Kidney glomerular epithelial cell (primary cell): ENCODE measurements at regions not wholly inside any gene's neighbourhood (a gene's known extent, or its start where the extent isn't known, plus 50 kb on each side); places are given as distances from the start of the nearest gene placed in this dataset.

Experiments used
- DNase-seq: peaks from one replicate; lab custom pipeline; 2025; lab: John Stamatoyannopoulos, UW

DNA sequence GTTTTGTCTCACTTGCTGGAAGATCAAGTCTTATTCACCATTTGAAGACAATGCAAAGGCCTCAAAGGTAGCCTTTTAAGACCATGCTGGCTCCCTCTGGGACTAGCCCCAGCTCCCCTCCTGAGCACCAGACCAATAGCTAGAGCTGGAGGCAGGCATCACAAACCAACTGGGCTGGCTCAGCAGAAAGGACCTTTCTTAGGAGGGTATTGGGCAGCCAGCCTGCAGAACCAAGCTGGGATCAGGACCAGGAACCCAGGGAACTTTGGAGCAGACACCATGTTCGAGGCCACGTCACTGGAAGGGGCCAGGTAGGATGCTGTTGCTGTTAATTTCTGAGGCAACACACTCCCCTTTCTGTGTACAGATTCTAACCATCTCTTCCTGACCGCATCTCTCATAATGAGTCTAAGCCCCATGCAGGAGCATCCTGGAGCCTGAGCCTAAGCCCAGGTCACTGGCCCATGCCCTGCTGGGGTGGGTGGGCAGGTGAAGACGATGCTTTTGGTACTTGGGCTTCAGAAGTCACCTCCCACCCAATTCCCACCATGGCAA, 81.4 kb upstream of the KLF13 start:
- DNase-seq: no peak

DNA sequence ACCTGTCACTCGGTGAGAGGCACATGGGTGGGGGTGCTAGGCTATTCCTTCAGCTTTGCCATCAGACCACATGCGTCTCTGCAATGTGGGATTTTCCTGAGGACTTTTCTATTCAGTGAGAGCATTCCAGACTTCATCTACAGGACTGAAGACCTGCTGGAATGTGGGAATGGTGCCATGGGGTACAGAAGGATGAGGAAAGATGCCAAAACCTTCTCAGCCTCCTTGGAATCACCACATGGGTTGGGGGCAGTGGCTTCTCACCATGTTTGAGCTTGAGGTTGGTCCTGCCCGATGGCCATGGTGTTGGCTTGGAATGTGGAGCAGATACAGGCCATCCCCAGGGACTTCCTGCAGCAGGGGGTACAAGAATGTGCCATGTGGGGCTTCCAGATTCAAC, 80.9 kb upstream of the KLF13 start:
- no peak for DNase-seq

DNA sequence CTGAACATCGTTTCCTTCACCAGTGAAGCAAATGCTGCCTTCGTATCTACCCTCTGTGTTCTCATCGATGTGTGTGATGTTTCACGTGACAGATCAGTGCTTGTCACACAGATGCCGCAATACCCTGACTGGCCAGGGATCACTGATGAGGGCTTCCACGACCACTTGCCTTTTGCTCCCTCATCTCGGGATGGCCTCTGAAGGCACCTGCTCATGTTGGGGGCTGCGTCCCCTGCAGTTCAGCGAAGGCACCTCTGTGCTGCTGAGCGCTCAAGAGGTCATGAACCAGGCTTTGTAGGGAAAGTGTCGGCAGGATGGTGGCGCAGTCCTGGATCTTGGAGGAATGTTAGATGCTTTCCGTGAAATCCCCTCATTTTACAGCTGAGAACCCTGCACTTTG, 79.2 kb upstream of the KLF13 start:
- no peak for DNase-seq

DNA sequence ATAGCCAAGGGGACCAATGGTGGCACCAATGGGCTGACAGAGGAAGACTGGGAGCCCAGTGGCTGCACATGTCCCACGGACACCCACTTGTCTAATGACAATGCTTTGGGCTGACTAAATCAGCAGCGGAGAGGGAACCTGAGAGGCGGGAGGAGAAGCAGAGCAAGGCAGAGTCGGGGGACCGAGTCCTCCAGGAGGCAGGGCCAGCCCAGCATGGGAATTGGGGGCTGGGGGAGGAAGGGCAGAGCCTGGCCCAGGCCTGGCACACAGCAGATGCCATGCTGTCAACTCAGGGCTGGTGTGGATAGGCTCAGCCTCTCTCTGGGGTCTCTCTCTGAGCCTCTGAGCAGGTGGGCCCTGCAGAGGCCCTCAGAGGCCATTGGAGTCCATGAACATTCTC, 78.4 kb upstream of the KLF13 start:
- DNase-seq: no peak

DNA sequence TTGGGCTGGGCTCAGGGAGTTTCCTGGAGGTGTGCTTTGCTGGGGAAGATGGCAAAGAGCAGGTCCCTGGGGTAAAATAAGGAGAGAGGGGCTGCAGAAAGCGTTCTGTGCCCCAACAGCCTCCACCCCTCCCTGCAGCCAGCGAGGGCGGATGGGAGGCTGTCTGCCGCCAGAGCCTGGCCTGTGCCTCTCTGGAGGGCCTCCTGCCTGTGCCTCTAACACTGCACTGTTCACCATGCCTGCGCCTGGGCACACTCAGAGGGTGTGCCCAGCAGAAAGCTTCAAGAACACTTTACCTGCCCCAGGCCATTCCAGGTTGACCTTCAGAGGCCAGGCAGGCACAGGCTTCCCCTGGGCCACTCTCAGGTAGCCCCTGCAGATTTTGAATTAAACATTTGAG, 77.7 kb upstream of the KLF13 start:
- no peak for DNase-seq

DNA sequence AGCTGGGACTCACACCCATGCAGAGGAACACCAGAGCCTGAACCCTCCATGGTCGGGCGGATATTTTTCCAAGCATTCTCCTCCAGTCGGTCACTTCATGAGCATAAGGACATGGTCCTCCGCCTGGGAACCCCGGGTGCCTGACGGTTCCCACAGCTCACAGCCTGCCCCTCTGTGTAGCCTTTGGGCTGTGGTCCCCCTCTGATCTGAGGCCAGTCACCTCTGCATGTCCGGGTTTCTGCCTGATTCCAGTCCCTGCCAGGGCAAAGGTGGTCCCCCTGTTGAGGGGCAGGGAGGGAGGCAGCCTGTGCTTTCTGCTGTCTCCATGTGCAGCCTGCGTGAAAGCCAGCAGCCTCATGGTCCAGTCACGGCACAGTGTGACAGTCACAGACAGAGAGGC, 76.6 kb upstream of the KLF13 start:
- DNase-seq: no peak

DNA sequence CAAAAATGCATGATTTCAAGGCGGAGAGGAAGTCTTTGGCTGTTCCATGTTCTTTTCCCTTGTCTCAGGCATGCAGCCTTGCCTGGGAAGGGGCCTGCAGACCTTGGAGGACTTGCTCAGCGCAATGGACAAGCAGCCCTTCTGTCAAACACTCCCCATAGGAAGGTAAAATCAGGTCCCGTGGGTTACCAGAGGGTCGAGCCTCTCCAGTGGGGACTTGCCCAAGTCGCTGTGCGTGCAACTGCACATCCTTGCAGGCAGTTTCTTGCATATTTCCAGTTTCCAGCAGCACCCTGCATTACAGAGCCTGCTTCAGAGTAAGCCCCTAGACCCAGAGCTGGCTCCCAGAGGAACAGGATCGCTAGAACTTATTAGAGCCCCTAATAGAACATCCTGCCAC, 75.5 kb upstream of the KLF13 start:
- no peak for DNase-seq

DNA sequence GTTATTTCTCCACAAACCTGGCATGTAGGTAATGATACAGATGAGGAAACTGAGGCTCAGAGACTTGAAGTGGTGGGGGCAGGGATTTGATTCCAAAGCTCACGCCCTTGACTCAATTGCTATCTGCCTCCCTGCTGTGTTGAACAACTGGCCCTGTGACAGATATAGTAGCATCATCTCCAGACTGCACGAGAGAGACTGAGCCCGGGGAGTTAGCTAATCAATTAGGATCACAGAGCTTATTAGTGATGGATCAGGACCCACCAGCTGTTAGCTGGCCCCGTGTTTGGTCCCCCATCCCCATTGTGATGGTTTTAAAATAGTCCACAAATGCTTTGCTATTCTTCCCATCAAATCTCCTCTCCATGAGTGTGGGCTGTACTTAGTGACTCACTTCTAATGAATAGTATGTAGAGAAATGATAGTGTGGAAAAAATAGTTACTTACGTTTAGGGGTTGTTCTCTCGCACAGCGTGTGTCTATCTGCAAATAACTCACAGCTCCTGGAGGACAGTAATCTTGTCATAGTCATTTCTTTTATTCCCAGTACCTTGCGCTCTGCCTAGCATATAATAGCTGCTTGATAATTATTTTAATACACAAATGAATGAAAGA, 74.4 kb upstream of the KLF13 start:
- DNase-seq: no peak

DNA sequence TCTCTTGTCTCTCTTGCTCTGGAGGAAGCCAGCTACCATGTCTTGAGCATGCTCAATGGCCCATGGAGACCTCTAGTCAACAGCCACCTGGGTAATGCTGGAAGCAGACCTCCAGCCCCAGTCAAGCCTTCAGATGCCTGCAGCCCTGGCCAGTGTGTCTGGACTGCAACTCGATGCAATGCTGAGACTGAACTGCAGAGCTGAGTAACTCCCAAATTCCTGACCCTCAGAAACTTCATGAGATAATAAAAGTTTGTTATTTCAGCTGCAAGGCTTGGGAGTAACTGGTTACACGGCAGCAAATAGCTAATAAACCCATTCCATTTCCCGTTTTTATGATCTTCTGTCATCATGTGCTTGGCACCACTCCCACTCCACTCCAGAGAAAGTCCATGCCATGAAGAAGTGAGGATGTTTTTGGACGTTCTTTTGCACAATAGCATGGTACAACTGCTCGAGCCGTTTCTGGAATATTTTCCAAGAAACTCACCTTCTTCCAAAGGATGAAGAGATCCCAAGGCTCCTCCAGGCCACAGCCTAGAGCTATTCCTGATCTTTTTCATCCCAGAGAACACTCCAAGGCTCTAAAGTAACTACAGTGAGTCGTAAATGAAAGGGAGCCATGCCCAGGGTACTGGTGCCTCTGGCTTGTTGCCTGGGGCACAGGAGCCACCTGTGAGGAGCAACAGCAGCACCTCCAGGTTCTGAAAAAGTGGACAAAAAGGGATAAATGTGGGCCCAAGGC, 72.0 kb upstream of the KLF13 start:
- DNase-seq: no peak

DNA sequence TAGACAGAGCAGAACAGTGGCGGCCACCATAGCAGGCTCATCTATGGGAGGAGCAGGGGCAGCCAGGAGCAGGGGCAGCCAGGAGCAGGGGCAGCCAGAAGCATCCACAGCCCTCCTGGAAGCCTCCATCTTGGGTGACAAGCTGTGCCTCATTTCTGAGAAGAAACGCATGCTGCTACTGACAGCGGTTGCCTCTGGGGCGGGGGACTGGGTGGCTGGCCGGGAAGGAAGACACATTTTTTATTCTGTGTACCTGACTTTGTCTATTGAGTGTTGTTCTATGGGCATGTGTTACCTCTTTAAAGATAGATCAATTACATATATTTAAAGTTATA, 71.5 kb upstream of the KLF13 start:
- DNase-seq: no peak

DNA sequence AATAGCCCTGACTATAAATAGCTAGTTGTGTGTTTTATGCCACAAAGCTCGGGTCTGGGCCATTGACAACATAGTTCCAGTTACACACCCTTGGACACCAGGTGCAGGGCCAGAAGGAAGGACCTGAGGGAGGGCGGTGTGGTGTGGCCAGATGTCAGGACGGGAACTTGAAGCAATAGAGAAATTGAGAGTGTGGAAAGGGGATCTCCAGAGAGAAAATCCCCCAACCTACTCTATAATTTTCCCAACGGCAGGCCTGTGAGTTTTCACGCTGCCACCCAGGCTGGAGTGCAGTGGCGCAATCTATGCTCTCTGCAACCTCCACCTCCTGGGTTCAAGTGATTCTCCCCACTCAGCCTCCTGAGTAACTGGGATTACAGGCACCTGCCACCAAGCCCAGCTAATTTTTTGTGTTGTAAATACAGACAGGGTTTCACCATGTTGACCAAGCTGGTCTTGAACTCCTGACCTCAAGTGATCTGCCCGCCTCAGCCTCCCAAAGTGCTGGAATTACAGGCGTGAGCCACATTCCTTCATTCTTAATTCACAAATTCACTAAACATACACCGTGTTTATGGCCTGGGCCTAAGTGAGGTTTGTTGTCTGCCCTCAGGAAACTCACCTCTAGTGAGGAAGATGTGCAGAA, 70.8 kb upstream of the KLF13 start:
- DNase-seq: no peak

DNA sequence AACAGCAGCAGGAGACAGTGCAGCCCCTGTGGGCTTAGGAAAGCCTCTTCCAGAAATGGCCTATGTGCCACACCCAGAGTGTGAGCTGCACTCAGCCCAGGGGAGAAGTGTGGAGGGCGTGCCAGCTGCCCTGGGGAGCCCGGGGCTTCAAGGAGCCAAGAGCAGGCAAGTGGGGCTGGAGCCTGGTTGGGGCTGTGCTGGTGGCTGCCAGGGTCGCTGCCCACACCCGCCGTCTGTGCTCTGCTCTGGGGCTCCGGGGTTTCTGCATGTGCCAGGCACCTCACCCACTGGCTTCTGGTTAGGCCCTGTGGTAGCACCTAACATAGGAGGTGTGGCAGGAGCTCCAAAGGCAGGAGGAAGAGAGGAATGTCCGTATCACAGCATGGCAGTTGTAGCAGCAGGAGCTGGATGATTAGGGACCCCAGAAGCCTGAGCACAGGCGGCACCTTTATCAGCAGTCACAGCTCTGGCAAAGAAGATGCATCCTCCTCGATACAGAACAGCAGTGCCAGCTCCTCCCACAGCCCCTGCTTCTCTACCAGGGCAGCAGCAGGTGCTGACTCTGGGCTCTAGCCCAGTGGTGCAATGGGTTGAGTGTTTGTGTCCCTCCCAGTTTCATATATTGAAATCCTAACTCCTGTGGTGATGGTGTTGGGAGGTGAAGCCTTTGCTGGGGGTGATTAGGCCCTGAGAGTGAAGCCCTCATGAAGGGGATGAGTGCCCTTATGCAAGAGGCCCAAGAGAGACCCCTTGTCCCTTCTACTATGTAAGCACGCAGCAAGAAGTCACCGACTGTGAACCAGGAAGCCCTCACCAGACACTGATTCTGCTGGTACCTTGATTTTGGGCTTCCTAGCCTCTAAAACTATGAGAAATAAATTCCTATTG, 70.0 kb upstream of the KLF13 start:
- DNase-seq: no peak

DNA sequence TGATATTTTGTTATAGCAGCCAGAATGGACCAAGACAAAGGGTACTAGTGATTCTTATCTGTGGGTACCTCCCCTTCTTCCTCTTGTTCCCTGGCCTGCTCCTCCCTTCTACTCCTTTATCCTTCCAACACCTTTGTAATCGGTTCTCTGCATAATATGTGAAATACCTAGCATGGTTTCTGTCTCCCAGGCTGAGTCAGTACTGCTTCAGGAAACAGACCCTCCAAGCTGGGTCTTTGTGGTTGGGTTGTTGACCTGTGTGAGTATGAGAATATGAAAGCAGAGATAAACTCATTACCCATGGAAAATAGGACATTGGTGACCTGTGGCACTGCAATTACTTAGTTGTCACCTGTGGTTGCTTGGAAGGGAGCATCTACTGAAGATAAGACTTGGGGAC, 69.3 kb upstream of the KLF13 start:
- no peak for DNase-seq

DNA sequence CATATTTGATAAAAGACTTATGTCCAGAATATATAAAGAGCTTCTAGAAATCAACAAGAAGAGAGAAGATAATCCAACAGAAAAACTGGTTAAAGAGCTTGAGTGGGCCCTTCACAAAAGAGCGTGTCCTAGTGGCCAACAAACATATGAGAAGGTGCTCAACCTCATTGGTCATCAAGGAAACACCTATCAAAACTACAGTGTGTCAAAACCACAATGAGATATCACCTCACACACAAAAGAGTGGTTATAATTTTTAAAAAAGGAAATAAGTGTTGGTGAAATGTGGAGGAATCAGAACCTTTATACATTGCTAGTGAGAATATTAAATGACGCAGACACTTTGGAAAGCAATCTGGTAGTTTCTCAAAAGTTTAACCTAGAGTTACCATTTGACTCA, 68.4 kb upstream of the KLF13 start:
- no peak for DNase-seq

DNA sequence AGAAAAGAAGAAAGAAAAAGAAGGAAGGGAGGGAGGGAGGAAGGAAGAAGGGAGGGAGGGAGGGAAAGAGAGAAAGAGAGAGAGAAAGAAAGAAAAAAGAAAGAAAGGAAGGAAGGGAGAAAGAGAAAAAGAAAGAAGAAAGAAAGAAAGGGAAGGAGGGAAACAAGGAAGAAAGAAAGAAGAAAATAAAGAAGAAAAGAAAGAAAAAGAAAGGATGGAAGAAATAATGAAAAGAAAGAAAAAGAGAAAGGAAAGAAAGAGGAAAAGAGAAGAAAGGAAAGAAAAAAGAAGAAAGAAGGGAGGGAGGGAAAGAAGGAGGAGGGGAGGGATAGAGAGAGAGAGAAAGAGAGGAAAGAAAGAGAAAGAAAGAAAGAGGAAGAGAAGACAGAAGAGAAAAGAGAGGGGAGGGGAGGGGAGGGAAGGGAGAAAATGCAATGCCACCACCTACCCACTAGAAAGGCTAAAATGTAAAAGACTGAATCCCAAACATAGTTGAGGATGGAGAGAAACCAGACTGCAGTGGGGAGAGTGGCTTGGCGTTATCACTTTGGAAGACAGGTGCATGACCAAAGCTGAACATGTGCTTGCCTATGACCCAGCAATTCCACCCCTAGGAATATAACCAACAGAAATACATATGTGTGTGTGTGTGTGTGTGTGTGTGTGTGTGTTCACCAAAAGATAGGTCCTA, 66.9 kb upstream of the KLF13 start:
- DNase-seq: no peak

DNA sequence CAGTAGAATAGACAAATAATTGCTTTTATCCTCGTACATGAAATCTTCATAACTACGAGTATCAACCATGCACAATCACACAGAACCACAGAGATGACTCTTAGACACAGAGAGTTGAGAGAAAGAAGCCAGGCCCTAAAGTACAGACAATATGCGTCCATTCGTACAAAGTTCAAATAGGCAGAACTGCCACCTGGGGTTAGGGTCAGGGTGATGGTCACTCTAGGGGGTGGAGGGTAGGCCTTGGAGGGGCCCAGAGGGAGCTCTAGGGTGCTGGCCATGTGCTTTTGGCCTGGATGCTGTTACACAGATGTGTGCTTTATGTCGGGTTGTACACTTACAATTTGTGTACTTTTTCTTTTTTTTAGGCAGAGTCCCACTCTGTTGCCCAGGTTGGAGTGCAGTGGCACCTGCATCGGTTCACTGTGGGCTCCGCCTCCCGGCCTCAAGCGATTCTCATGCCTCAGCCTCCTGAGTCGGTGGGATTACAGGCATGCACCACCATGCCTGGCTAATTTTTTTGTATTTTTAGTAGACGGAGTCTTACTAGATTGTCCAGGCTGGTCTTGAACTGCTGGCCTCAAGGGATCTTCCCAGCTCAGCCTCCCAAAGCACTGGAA, 65.9 kb upstream of the KLF13 start:
- no peak for DNase-seq

DNA sequence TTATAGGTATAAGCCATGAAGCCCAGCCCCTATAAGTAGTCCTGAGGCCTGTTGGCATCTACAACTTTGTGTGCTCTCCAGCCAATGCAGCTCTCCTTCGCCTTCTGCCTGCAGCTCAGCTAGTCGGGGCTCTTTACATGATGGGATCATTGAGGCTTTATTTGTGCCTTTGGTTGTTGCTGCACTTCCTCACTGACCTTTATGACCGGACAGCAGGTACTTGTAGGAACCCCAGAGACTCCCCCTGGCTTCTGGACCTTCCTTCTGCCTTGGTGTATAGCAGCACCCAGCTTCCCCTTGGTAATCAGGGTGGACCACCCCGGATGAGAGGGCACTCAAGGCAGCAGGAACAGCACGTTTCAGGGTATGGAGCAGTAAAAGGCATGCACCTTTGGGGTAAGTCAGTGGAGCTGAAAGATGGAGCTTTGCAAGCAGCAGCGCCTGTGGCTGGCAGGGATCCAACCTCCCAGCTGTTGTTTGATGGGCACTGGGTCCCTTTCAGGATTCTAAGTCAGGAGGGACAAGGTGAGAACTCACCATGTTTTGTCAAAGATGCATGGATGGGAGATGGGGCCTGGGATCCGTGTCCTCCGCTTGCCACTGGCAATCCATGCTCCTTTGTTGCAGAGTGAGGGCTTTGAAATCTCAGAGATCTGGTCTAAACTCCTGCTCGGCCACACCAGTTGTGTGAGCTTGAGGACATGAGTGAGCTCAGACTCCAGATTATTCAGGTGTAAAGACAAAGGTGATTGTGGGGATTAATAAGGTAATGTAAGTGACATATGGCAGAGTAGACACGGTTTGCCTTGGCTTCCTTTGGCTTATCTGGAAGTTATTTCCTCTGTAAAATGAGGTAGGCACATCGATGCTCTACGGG, 65.1 kb upstream of the KLF13 start:
- no peak for DNase-seq

DNA sequence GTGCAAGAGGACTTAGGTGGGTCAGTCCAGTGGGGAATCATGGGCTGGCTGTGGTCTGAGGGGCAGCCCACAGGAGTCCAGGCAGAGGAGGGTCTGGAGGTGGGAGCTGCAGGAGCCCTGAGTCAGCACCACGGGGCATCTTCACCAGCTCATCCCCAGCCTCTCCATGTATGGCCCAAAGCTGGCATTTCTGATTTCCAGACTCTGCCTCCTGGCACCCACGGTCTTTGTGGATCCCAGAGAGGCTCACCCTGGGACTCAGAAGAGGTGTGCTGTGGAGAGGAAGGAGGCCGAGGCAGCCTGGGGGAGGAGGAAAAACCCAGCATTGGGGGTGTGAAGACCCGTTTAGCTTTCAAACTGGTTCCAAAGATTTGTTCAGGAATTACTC, 64.5 kb upstream of the KLF13 start:
- DNase-seq: no peak

DNA sequence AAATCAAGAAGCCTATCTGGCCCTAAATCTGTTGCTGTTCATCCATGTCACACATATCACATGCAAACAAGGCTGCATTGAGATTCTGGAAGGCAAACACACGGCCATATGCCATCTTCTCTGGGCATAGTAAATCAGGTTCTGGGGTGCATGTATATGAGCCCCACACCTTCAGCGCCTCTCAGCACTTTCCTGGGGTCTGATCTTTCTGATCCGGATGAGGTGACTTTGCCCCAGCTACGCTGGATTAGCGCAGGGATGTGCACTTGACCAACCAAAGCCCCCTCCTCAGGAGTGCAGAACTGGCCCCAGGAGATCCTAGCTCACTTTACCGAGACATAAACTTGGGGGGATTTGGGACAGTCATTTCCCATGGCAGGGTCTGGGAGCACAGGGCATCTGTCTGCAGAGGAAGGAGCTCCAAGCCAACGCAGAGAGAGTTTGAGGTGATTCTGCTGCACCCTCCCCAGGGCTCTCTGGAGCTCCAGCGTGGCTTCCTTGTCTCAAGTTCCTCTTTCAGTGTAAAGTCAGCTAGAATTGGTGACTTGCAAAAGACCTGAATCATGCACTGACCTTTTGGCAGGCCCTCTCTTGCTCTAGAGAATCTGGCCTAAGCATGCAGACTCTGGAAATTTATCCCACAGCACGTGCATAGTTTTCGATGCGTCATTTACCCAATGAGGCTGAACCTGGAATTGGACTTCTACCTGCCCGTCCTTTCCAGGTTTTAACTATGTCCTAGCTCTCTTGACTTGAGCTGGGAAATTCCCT, 63.5 kb upstream of the KLF13 start:
- DNase-seq: peak; percentile 41
